GM18517 (cell line): ENCODE measurements at regions not wholly inside any gene's neighbourhood (a gene's known extent, or its start where the extent isn't known, plus 50 kb on each side); places are given as distances from the start of the nearest gene placed in this dataset.
"Not testable (repeated sequence)": the region's sequence is repeated elsewhere in the genome, so short reads cannot be mapped to it uniquely, and the experiment has no call there.

Experiments
- ATAC-seq: cut with Tn5 transposase; IDR thresholded peaks from one replicate; pipeline ENCODE4 v1.9.1; 2021; ENCODE audit warnings: mild to moderate bottlenecking, moderate library complexity; ENCODE audit not compliant: unreplicated experiment

- no peak for ATAC-seq
Observed at GRCh38 chr6:170003451-170004160, 252.2 kb downstream of the ERMARD start.

DNA sequence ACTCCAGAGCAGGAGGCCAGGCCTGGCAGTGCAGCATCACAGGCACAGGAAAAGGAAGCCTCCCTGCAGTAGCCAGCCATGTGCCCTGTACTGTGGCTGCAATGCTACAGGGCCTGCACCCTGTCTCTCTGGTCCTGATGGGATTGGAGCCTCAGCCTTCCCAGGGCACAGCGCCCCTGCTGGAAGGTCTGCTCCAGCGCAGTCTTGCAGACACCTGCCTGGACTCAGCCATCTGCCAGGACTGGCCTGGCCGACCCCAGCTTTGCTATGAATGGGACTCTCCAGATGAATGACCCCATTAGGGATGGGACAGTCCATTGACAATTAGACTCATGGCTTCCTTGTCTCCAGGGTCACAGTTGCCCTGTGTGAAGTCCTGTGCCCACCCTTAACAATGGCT, 251.6 kb downstream of the ERMARD start:
- no peak for ATAC-seq

GRCh38 chr6:170001782-170002181, 250.4 kb downstream of the ERMARD start:
- ATAC-seq, result not testable (repeated sequence)

- no peak for ATAC-seq
Observed at GRCh38 chr6:170000071-170000843, 248.8 kb downstream of the ERMARD start.

GRCh38 chr6:169999367-169999766, 247.9 kb downstream of the ERMARD start:
- no peak for ATAC-seq

- no peak for ATAC-seq
Observed at GRCh38 chr6:169998457-169998856, 247.0 kb downstream of the ERMARD start.

DNA sequence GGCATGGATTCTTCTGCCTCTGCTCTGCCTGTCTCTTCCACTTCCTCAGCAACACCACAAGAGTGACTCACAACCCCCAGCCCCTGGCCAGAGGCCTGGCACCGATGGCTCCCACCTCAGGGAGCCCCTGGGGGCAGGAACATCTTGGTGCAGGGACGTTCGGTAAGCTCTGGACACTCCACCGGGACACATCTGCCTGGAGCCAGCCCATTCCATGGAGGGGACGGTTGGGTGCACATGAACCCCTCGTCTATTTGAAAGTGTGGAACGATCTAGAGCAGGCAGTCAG, 246.5 kb downstream of the ERMARD start:
- ATAC-seq, result no peak

DNA sequence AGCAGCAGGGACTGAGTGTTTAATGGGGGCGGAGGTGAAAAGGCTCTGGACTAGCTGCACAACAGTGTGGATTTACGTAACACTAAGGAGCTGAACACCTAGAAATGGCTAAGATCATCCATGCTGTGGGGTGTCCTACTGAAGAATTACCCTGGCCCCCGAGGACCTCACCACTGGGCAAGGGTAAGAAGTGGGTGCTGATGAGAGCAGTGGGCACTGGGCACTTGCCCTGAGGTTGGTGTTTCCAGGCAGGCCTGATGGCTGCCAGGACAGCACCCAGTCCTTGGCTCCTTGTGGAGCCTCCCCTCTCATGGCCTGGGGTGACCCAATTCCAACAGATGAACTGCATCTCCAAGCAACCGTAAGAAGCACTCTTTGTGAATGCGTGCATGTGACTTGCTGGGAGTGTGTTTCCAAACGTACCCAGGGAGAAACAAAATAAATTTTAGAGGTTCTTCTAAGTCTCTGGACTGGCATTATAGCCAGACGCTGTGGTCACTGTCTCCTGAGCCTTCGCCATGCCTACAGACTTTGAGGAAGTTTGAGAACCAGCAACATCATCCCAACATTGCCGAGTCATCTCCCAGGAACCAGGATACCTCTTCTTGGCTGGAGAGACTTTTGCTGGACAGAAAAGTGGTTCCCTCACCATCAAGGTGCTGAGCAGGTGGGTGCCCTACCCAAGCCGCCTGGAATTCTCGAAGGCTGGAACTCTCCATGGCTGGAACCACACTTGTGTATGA, 245.9 kb downstream of the ERMARD start:
- no peak for ATAC-seq

DNA sequence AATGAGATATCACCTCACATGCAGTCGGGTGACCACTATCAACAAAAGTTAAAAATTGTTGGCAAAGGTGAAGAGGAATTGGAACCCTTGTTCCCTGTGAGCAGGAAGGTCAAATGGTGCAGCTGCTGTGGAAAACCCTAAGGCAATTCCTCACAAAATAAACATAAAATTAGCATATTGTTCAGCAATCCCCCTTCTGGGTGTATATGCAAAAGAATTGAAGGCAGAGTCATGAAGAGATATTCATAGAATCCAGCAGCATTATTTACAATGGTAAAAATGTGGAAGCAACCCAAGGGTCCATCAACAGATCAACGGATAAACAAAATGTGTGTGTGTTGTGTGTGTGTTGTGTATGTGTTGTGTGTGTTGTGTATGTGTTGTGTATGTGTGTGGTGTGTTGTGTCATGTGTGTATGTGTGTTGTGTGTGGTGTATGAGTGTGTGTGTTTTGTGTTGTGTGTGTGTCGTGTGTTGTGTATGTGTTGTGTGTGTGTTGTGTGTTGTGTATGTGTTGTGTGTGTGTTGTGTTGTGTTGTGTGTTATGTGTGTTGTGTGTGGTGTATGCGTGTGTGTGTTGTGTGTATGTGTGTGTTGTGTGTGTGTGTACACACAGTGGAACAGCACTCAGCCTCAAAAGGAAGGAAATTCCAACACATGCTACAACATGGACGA, 245.1 kb downstream of the ERMARD start:
- no peak for ATAC-seq

GRCh38 chr6:169994739-169995138, 243.3 kb downstream of the ERMARD start:
- no peak for ATAC-seq

DNA sequence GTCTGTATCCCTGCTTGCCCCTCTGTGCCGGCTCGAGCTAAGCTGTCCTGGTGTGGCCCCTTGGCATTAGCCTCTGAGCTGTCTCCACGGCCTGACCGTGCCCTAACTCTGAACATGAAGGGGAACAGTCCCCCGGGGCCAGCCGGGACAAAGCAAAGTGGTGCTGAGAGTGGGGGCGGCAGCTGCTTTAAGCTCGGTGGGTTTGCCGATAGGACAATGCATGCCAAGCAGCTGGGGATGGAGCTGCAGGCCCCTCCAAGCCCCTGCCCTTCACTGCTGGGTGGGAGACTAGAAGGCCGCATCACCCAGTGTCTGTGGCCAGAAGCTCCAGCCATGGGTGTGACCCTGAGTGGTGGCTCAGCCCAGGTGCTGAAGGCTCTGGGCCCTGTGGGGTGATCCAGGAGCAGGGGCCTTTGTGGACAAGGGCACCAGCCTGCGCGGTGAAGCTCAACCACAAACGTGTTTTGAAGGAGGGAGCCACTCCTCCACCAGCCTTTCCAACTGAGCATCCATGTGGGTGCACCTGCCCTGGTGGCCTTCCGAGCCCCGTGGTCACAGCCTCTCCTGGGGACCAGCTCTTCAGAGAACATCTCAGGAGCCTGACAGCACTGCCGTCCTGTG, 242.5 kb downstream of the ERMARD start:
- ATAC-seq, result no peak

- no peak for ATAC-seq
Observed at GRCh38 chr6:169991913-169992312, 240.5 kb downstream of the ERMARD start.

GRCh38 chr6:169991031-169991390, 239.6 kb downstream of the ERMARD start:
- ATAC-seq, result no peak

DNA sequence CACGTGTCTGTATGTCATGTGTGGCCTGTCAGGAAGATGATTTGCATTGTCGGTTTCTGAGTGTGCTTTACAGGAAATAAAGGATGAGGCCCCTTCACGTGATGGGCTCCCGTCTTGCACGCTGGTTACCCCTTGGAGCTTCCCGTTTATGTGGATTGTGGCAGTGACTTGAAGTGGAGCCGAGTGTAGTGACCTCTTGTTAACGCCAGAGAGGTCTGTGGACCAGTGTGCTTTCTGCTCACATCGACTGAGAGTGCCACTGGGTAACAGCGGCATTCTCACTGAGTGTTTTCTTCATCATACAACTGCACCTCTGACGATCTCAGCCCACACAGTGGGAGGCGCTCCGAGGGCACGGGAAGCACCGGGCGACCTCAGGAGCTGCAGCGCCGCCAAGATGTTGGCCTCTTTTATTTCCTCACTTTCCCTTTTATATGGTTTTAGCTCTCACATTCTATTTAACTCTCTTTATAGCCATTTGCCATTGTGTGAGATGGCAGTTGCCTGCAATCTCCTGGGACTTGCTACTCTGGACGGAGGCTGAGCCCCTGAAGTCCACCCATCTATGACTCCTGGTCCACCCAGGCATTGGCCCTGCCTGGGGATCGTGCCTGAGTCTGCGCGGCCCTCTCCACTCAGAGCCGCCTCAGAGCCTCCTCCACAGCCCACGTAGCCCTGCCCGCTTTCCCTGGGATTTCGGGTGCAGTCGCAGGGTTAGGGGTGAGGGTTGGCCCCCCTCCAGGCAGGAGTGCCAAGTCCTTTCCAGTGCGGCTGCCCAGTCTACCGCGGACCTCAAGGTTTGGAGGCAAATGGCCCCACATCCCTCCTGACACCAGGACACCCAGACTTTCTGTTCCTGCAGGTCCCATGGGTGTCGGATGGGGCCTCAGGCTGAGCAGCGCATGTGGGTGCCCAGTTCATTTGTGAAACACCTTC, 238.9 kb downstream of the ERMARD start:
- no peak for ATAC-seq

GRCh38 chr6:169989594-169989993, 238.2 kb downstream of the ERMARD start:
- no peak for ATAC-seq

- no peak for ATAC-seq
Observed at GRCh38 chr6:169988769-169989550, 237.5 kb downstream of the ERMARD start.

- no peak for ATAC-seq
Observed at GRCh38 chr6:169986848-169987498, 235.6 kb downstream of the ERMARD start.

DNA sequence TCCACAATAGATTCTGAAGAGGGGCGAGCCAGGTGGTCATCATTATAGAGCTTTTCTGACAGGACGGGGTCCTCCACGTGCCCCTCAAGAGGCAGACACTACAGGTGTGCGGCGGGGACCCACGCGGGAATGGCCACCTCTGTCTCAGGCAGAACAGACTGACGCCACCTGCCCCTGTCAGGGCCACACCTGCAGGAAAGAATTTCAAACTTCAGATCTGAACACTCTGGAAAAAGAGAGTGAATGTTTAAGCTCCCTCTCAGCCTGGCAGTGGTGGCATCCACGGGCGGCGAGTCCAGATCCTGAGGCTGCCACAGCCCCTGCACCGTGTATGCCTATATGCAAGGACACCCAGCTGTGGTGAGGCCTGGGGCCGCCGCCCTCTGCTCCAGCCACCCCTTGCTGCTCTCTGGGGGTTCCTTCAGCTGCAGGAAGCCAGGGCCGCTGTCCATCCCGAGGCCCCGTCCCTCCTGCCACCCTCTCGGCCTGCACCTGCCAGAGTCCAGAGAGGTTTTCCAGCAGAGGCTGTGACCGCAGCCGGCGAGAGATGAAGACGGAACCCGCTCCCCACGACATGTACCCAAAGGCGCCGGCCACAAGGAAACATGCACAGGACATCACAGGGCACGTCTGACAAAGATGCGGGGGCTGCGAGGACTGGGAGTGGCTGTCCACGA, 234.9 kb downstream of the ERMARD start:
- ATAC-seq, result no peak
